ENCODE measurements at regions not wholly inside any gene's neighbourhood (a gene's known extent, or its start where the extent isn't known, plus 50 kb on each side); places are given as distances from the start of the nearest gene placed in this dataset.

- Mint-ChIP-seq H3K4me1 (peaks cover 9% of the 10 kb centered on the region), H3K36me3 (ENCODE audit: low read depth) (no peaks in the 10 kb centered on the region), H3K4me3 (no peak overlapping the region), H3K27me3 (ENCODE audit: insufficient read depth) (no peaks in the 10 kb centered on the region), H3K27ac (no peak overlapping the region), H3K9me3 (no peaks in the 10 kb centered on the region)
- WGBS, 2 experiments (ENCODE audit: insufficient coverage in 1 of 2, insufficient read length in 1 of 2) = 88 to 100% methylated on average over 2 to 6 of the region's 6 CpGs
- Histone ChIP-seq H3K27me3 (ENCODE audit: control insufficient read depth, insufficient read depth, low read length, poor library complexity, severe bottlenecking) (no peaks in the 10 kb centered on the region), H3K9ac (ENCODE audit: extremely low read depth, low read length, poor library complexity, severe bottlenecking) (no peak overlapping the region), H3K27ac (ENCODE audit: low read depth, low read length) (no peak overlapping the region), H3K4me3 (ENCODE audit: low read length) (no peak overlapping the region), H3K4me1 (ENCODE audit: control insufficient read depth, insufficient read depth, low read length) (peaks cover 11% of the 10 kb centered on the region), H3K9me3 (ENCODE audit: control insufficient read depth, low read length) (no peaks in the 10 kb centered on the region), H3K36me3 (ENCODE audit: control insufficient read depth, insufficient read depth, low read length) (no peaks in the 10 kb centered on the region)
- no peak for DNase-seq
- no peak for TF ChIP-seq CTCF (conservative IDR thresholded peaks at IDR 0.05)
Observed at GRCh38 chr6:104640761-104641160, 219.0 kb downstream of the HACE1 start.

GRCh38 chr6:104640150-104640700 is 219.5 kb downstream of the HACE1 start:
- DNase-seq = no peak
- H3K9me3 ChIP-seq (ENCODE audit: control insufficient read depth, low read length) = no peaks in the 10 kb centered on the region
- no peak overlapping the region for H3K27ac ChIP-seq (ENCODE audit: low read depth, low read length)
- Mint-ChIP-seq H3K36me3 (ENCODE audit: low read depth) (no peaks in the 10 kb centered on the region), H3K4me3 (no peak overlapping the region), H3K27ac (no peak overlapping the region), H3K27me3 (ENCODE audit: insufficient read depth) (no peaks in the 10 kb centered on the region), H3K4me1 (peaks cover 9% of the 10 kb centered on the region), H3K9me3 (no peaks in the 10 kb centered on the region)
- H3K36me3 ChIP-seq (ENCODE audit: control insufficient read depth, insufficient read depth, low read length) = no peaks in the 10 kb centered on the region
- no peak for TF ChIP-seq CTCF (conservative IDR thresholded peaks at IDR 0.05)
- peaks cover 11% of the 10 kb centered on the region for H3K4me1 ChIP-seq (ENCODE audit: control insufficient read depth, insufficient read depth, low read length)
- H3K27me3 ChIP-seq (ENCODE audit: control insufficient read depth, insufficient read depth, low read length, poor library complexity, severe bottlenecking) = no peaks in the 10 kb centered on the region
- H3K4me3 ChIP-seq (ENCODE audit: low read length) = no peak overlapping the region
- H3K9ac ChIP-seq (ENCODE audit: extremely low read depth, low read length, poor library complexity, severe bottlenecking) = no peak overlapping the region
- 87 to 92% methylated on average over 3 to 5 of the region's 5 CpGs for WGBS, 2 experiments (ENCODE audit: insufficient coverage in 1 of 2, insufficient read length in 1 of 2)

- Mint-ChIP-seq H3K27me3 (ENCODE audit: insufficient read depth) (no peaks in the 10 kb centered on the region), H3K27ac (no peak overlapping the region), H3K9me3 (no peaks in the 10 kb centered on the region), H3K36me3 (ENCODE audit: low read depth) (no peaks in the 10 kb centered on the region), H3K4me1 (peaks cover 9% of the 10 kb centered on the region), H3K4me3 (no peak overlapping the region)
- Histone ChIP-seq H3K27ac (ENCODE audit: low read depth, low read length) (no peak overlapping the region), H3K36me3 (ENCODE audit: control insufficient read depth, insufficient read depth, low read length) (no peaks in the 10 kb centered on the region), H3K9ac (ENCODE audit: extremely low read depth, low read length, poor library complexity, severe bottlenecking) (no peak overlapping the region), H3K4me1 (ENCODE audit: control insufficient read depth, insufficient read depth, low read length) (peaks cover 11% of the 10 kb centered on the region), H3K4me3 (ENCODE audit: low read length) (no peak overlapping the region), H3K27me3 (ENCODE audit: control insufficient read depth, insufficient read depth, low read length, poor library complexity, severe bottlenecking) (no peaks in the 10 kb centered on the region), H3K9me3 (ENCODE audit: control insufficient read depth, low read length) (no peaks in the 10 kb centered on the region)
- TF ChIP-seq CTCF (conservative IDR thresholded peaks at IDR 0.05) = no peak
- no peak for DNase-seq
Observed at GRCh38 chr6:104639668-104640067, 220.1 kb downstream of the HACE1 start.
